GM23338 (cell line): ENCODE measurements at regions not wholly inside any gene's neighbourhood (a gene's known extent, or its start where the extent isn't known, plus 50 kb on each side); places are given as distances from the start of the nearest gene placed in this dataset.
A peak's percentile ranks its signal among the peaks of the same experiment; 100 is the strongest.

ENCODE experiments used
- CREB1 ChIP-seq: fragments of 250-450 bp; sonication (Bioruptor Pico); IDR thresholded peaks from 2 replicates; pipeline ENCODE4 v1.5.0; 2020; ENCODE audit warnings: low read depth, mild to moderate bottlenecking, moderate library complexity
- EZH2 ChIP-seq: fragments of 200-600 bp; sonication (generic); IDR thresholded peaks from one replicate; pipeline ENCODE4 v1.8.0; 2017; ENCODE audit warnings: antibody characterized with exemption, mild to moderate bottlenecking, low read depth; ENCODE audit not compliant: unreplicated experiment
- EZH2phosphoT487 ChIP-seq: fragments of 200-600 bp; sonication (generic); IDR thresholded peaks from one replicate; pipeline ENCODE4 v1.8.1; 2018; ENCODE audit warnings: antibody characterized with exemption; ENCODE audit not compliant: unreplicated experiment
- JUNB ChIP-seq: IDR thresholded peaks from one replicate; pipeline ENCODE4 v1.6.1; 2016; ENCODE audit warnings: antibody characterized with exemption; ENCODE audit not compliant: unreplicated experiment
- POLR2AphosphoS5 ChIP-seq: IDR thresholded peaks from 2 replicates; pipeline ENCODE4 v1.6.1; 2016; ENCODE audit warnings: antibody characterized with exemption, low read depth
- TF ChIP-seq, protein P1 (sequence below), 2 experiments: fragments of 200-600 bp in 1 of 2; sonication (generic) in 1 of 2; conservative IDR thresholded peaks; 2 replicates each; pipeline versions ENCODE4 v1.5.1 to v1.6.1; 2016 to 2017; ENCODE audit warnings: antibody characterized with exemption in 2 of 2, low read depth in 2 of 2, mild to moderate bottlenecking in 2 of 2, moderate library complexity in 1 of 2
- TF ChIP-seq, protein P2 (sequence below): IDR thresholded peaks from 2 replicates; pipeline ENCODE4 v1.6.1; 2016; ENCODE audit warnings: antibody characterized with exemption
- TF ChIP-seq, protein P3 (sequence below): IDR thresholded peaks from one replicate; pipeline ENCODE4 v1.6.1; 2018; ENCODE audit warnings: antibody characterized with exemption; ENCODE audit not compliant: unreplicated experiment

DNA sequence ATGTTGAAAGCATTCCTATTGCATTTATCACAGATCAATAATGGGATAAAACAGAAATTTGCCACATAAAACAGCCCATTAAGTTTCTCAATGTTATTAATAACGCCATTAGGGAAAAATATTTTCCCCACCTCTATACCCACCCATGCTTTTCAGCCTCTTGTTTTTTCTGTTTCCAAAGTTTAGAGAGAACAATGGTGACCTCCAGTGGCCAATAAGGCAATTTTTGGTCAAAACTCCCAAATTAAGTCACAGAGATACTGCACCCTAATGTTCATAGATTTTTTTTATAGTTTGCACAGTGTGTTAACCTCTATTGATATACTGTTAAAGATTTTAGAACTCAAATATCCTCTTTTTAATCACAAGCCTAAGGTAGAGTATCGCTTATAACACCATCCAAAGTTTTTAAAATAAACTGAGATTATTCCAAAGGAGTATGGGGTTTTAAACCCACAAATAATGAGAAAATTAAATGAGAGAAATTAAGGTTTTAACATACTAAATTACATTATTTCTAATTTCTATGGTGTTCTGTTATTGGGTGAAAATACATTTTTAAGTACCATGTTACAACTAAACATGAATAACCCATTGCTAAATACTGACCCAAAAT, 184.7 kb upstream of the DCN start:
- no peak for TF ChIP-seq EZH2
- TF ChIP-seq, protein P1, sequence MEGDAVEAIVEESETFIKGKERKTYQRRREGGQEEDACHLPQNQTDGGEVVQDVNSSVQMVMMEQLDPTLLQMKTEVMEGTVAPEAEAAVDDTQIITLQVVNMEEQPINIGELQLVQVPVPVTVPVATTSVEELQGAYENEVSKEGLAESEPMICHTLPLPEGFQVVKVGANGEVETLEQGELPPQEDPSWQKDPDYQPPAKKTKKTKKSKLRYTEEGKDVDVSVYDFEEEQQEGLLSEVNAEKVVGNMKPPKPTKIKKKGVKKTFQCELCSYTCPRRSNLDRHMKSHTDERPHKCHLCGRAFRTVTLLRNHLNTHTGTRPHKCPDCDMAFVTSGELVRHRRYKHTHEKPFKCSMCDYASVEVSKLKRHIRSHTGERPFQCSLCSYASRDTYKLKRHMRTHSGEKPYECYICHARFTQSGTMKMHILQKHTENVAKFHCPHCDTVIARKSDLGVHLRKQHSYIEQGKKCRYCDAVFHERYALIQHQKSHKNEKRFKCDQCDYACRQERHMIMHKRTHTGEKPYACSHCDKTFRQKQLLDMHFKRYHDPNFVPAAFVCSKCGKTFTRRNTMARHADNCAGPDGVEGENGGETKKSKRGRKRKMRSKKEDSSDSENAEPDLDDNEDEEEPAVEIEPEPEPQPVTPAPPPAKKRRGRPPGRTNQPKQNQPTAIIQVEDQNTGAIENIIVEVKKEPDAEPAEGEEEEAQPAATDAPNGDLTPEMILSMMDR (conservative IDR thresholded peaks at IDR 0.05; ENCODE audit: low read depth in 2 of 2): peak; percentile 53 to 64
- TF ChIP-seq, protein P2, sequence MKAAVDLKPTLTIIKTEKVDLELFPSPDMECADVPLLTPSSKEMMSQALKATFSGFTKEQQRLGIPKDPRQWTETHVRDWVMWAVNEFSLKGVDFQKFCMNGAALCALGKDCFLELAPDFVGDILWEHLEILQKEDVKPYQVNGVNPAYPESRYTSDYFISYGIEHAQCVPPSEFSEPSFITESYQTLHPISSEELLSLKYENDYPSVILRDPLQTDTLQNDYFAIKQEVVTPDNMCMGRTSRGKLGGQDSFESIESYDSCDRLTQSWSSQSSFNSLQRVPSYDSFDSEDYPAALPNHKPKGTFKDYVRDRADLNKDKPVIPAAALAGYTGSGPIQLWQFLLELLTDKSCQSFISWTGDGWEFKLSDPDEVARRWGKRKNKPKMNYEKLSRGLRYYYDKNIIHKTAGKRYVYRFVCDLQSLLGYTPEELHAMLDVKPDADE: no peak
- no peak for TF ChIP-seq POLR2AphosphoS5
- TF ChIP-seq EZH2phosphoT487: no peak
- TF ChIP-seq CREB1 (CRISPR knock-in tag): no peak
- TF ChIP-seq, protein P3, sequence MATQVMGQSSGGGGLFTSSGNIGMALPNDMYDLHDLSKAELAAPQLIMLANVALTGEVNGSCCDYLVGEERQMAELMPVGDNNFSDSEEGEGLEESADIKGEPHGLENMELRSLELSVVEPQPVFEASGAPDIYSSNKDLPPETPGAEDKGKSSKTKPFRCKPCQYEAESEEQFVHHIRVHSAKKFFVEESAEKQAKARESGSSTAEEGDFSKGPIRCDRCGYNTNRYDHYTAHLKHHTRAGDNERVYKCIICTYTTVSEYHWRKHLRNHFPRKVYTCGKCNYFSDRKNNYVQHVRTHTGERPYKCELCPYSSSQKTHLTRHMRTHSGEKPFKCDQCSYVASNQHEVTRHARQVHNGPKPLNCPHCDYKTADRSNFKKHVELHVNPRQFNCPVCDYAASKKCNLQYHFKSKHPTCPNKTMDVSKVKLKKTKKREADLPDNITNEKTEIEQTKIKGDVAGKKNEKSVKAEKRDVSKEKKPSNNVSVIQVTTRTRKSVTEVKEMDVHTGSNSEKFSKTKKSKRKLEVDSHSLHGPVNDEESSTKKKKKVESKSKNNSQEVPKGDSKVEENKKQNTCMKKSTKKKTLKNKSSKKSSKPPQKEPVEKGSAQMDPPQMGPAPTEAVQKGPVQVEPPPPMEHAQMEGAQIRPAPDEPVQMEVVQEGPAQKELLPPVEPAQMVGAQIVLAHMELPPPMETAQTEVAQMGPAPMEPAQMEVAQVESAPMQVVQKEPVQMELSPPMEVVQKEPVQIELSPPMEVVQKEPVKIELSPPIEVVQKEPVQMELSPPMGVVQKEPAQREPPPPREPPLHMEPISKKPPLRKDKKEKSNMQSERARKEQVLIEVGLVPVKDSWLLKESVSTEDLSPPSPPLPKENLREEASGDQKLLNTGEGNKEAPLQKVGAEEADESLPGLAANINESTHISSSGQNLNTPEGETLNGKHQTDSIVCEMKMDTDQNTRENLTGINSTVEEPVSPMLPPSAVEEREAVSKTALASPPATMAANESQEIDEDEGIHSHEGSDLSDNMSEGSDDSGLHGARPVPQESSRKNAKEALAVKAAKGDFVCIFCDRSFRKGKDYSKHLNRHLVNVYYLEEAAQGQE: no peak
- TF ChIP-seq JUNB: no peak
